Breast epithelium (tissue), 3 donors: ENCODE measurements at regions not wholly inside any gene's neighbourhood (a gene's known extent, or its start where the extent isn't known, plus 50 kb on each side); places are given as distances from the start of the nearest gene placed in this dataset.

ENCODE experiments used
- POLR2A ChIP-seq: fragments of 450-650 bp; IDR thresholded peaks from one replicate; pipeline ENCODE4 v1.6.1; 2016; ENCODE audit warnings: antibody characterized with exemption, mild to moderate bottlenecking, moderate library complexity
- TF ChIP-seq, protein P1 (sequence below), 3 donors: fragments of 450-650 bp; IDR thresholded peaks; one replicate each; pipeline ENCODE4 v1.5.1; 2016 to 2017; ENCODE audit warnings: antibody characterized with exemption in 3 of 3, mild to moderate bottlenecking in 3 of 3, moderate library complexity in 3 of 3

DNA sequence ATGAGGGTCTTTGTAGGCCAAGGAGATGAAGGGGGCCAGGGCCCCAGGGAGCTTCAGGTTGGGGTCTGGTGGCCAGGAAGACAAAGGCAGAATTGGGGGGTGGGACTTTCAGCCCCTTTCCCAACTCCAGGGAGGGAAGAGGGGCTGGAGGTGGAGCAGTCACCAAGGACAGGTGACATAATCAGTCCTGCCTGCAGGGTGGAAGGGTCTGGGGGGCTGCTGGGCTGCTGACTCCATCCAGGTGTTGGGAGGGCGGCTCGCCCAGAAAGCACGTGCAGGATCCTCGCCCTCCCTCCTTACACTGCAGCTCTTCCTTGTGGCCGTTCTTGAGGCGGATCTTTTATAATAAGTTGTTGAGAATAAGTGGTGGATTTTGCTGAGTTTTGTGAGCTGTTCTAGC, 1491.1 kb downstream of the TBC1D22A start:
- TF ChIP-seq POLR2A = no peak
- TF ChIP-seq, protein P1, sequence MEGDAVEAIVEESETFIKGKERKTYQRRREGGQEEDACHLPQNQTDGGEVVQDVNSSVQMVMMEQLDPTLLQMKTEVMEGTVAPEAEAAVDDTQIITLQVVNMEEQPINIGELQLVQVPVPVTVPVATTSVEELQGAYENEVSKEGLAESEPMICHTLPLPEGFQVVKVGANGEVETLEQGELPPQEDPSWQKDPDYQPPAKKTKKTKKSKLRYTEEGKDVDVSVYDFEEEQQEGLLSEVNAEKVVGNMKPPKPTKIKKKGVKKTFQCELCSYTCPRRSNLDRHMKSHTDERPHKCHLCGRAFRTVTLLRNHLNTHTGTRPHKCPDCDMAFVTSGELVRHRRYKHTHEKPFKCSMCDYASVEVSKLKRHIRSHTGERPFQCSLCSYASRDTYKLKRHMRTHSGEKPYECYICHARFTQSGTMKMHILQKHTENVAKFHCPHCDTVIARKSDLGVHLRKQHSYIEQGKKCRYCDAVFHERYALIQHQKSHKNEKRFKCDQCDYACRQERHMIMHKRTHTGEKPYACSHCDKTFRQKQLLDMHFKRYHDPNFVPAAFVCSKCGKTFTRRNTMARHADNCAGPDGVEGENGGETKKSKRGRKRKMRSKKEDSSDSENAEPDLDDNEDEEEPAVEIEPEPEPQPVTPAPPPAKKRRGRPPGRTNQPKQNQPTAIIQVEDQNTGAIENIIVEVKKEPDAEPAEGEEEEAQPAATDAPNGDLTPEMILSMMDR (IDR thresholded peaks at IDR 0.05) = no peak
